ENCODE measurements at regions not wholly inside any gene's neighbourhood (a gene's known extent, or its start where the extent isn't known, plus 50 kb on each side); places are given as distances from the start of the nearest gene placed in this dataset.

DNA sequence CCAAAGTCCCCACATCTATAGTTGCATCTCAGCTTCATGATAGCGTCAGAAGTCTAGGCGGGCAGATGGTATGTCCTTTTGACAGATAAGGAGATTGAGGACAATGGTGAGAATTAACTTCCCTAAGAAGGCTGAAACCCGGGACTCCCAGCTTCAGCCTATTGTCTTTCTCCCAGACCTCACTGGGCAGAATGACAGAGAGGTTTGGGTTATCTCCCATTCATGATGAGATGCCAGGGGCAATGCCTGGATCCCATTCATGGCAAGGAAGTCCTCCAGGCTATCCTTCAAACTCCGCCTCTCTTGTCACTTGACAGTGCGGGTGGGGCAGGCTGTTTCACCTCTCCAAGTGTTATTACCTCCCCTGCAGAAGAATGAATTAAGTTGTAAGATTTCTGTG, 100.3 kb downstream of the IRX5 start:
- DNase-seq (no peak), ATAC-seq (no peak)
- Histone ChIP-seq H3K9me3 (peaks cover 0 to 41% (median 4%) of the 10 kb centered on the region in 11 donors), H3K36me3 (no peaks in the 10 kb centered on the region), H3K27me3 (peaks cover 0 to 5% (median 0%) of the 10 kb centered on the region in 7 donors), H3K4me3 (no peak overlapping the region), H3K4me1 (no peaks in the 10 kb centered on the region), H3K27ac (no peak overlapping the region)
- intact Hi-C loops (cut with DNase I) = loop anchor here in 1 of 10 donors (5.0 kb wide), 1 partner anchor 336 kb away; no protein-coding TSS in a partner anchor
- 52 to 64% methylated on average over 5 of the region's 5 CpGs for WGBS, 2 donors
- TF ChIP-seq, protein P1, sequence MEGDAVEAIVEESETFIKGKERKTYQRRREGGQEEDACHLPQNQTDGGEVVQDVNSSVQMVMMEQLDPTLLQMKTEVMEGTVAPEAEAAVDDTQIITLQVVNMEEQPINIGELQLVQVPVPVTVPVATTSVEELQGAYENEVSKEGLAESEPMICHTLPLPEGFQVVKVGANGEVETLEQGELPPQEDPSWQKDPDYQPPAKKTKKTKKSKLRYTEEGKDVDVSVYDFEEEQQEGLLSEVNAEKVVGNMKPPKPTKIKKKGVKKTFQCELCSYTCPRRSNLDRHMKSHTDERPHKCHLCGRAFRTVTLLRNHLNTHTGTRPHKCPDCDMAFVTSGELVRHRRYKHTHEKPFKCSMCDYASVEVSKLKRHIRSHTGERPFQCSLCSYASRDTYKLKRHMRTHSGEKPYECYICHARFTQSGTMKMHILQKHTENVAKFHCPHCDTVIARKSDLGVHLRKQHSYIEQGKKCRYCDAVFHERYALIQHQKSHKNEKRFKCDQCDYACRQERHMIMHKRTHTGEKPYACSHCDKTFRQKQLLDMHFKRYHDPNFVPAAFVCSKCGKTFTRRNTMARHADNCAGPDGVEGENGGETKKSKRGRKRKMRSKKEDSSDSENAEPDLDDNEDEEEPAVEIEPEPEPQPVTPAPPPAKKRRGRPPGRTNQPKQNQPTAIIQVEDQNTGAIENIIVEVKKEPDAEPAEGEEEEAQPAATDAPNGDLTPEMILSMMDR (IDR thresholded peaks at IDR 0.05) = no peak

DNA sequence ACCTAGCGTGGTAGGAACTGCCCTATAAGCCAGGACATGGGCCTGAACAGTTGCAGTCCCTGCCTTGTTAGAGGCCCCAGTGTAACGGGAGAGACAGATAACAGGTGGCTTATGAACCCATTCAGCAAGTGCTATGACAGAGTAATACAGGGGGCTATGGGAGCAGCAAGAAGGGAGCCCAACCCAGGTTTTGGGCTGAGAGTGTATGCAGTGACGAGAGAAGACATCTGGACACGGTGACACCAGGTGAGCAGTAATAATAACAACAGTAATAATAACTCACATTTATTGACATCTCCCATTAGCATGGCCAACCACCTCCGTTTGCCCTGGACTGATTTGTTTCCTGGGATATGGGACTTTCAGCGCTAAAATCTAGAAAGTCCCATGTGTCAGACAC, 100.8 kb downstream of the IRX5 start:
- H3K4me1 ChIP-seq = no peaks in the 10 kb centered on the region
- no peak overlapping the region for H3K27ac ChIP-seq
- peaks cover 0 to 36% (median 4%) of the 10 kb centered on the region in 11 donors for H3K9me3 ChIP-seq
- 75 to 79% methylated on average over 6 of the region's 6 CpGs for WGBS, 2 donors
- no peak overlapping the region for H3K4me3 ChIP-seq
- TF ChIP-seq, protein P1 (IDR thresholded peaks at IDR 0.05) = no peak
- no peaks in the 10 kb centered on the region for H3K36me3 ChIP-seq
- peaks cover 0 to 5% (median 0%) of the 10 kb centered on the region in 7 donors for H3K27me3 ChIP-seq
- intact Hi-C loops (cut with DNase I) = loop anchor here in 1 of 10 donors (5.0 kb wide), 1 partner anchor 336 kb away; no protein-coding TSS in a partner anchor
- DNase-seq = no peak
- ATAC-seq = no peak

DNA sequence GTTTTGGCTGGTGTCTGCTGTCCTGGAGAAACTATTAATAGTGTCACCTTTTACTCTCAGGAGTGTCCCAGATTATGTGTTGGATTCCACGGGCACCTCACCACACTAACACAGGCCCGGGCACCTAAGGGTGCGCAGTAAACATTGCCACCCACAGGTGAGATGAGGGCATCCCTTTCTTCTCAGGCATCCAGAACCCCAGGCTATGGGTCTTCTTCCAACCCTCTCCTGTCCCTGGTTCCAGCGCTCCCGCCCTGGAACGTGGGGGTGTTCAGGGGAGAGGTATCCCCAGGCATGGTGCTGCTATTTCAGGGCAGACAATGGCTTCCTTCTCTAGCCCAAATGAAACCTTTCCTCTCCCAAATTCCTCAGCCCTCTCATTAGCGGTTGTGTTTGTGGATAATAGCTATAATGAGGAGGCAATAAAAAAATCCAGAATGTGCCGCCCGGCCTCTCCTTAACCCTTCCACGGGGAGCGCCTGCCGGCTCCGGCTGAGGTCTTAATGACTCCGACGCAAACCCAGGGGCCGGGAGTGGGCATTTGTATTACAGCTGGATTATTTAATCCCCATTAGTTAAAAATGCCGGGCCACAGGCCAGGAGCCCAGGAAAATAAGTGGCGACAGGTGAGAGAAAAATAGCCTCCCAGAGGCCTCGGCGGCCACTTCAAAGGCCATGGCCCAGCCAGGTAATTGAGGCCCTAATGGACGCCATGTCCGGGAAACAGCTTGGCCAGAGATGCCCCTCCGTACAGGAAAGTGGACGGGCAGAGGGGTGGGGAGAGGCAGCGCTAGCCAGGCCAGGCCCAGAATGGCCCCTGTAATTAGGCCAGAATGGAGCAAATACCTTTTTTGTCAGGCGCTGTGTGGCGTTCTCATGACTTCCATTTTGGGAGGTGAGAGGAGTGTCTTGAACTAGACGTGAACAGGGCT, 102.8 kb downstream of the IRX5 start:
- intact Hi-C loops (cut with DNase I) = loop anchor here in 1 of 10 donors (5.0 kb wide), 1 partner anchor 334 kb away; no protein-coding TSS in a partner anchor
- H3K27me3 ChIP-seq = peaks cover 0 to 5% (median 0%) of the 10 kb centered on the region in 7 donors
- DNase-seq = no peak
- no peak overlapping the region for H3K4me3 ChIP-seq
- H3K36me3 ChIP-seq = no peaks in the 10 kb centered on the region
- 91 to 93% methylated on average over 28 of the region's 28 CpGs for WGBS, 2 donors
- TF ChIP-seq, protein P1 (IDR thresholded peaks at IDR 0.05) = no peak
- no peak for ATAC-seq
- peaks cover 0 to 18% (median 2%) of the 10 kb centered on the region in 11 donors for H3K9me3 ChIP-seq
- H3K27ac ChIP-seq = no peak overlapping the region
- no peaks in the 10 kb centered on the region for H3K4me1 ChIP-seq

DNA sequence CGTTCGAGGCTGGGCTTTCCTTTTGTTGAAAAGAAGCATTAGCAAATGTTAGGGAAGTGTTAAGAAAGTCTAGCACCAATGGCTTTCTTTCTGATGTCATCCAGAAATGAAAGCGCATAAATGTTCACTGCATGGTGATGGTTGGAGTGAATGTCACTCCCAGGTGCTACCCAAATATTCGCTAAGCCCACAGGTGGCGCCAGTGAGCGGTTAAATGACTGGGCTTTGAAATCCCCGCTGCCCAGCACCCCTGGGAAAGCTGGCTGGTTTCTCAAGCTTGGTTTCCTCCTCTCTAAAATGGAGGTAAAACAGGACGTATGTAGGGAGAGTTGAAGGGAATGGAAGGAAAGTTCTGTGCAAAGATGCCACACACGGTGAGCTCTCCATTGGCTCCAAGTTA, 104.4 kb downstream of the IRX5 start:
- peaks cover 0 to 2% (median 0%) of the 10 kb centered on the region in 11 donors for H3K9me3 ChIP-seq
- intact Hi-C loops (cut with DNase I) = no loop called here
- H3K4me3 ChIP-seq = no peak overlapping the region
- ATAC-seq (no peak), DNase-seq (peak in 1 of 2 donors; percentile 37)
- TF ChIP-seq, protein P1 (IDR thresholded peaks at IDR 0.05) = peak in 8 of 9 donors; percentile 15 to 51 (median 48)
- H3K36me3 ChIP-seq = no peaks in the 10 kb centered on the region
- H3K27ac ChIP-seq = no peak overlapping the region
- 32 to 34% methylated on average over 9 of the region's 9 CpGs for WGBS, 2 donors
- no peaks in the 10 kb centered on the region for H3K4me1 ChIP-seq
- peaks cover 0 to 5% (median 0%) of the 10 kb centered on the region in 7 donors for H3K27me3 ChIP-seq

Measured in heart right ventricle (tissue), 16 donors.